Astrocyte (in vitro differentiated cells and primary cell): ENCODE measurements at regions not wholly inside any gene's neighbourhood (a gene's known extent, or its start where the extent isn't known, plus 50 kb on each side); places are given as distances from the start of the nearest gene placed in this dataset.

Source experiments
- EZH2 ChIP-seq: IDR thresholded peaks from 2 replicates; pipeline ENCODE4 v1.6.1; 2012; ENCODE audit warnings: mild to moderate bottlenecking, low read length, inconsistent platforms; ENCODE audit not compliant: insufficient read depth
- TF ChIP-seq, protein P1 (sequence below): IDR thresholded peaks from 2 replicates; pipeline ENCODE4 v1.5.1; 2011; ENCODE audit warnings: low read depth, mild to moderate bottlenecking, inconsistent platforms, low read length, moderate library complexity; ENCODE audit not compliant: insufficient read depth

DNA sequence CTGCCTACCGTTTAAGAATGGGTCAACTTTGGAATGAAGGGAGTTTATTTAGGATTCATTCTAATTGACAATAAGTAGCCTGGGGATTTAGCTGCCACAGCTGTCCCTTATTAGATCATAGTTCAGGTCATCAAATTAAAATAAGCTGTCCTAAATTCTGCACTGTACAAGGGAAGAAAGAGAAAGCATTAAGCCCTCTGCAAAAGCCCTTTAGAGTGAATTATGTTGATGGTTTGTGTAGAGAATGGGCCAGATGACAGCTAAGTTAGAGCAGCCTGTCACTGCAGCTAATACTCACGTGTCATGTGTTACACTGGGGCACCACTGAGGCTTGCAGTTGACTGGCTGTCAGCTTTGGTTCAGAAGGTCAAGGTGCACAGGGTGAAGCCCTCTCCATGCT is 737.1 kb upstream of the SLC10A2 start:
- TF ChIP-seq, protein P1, sequence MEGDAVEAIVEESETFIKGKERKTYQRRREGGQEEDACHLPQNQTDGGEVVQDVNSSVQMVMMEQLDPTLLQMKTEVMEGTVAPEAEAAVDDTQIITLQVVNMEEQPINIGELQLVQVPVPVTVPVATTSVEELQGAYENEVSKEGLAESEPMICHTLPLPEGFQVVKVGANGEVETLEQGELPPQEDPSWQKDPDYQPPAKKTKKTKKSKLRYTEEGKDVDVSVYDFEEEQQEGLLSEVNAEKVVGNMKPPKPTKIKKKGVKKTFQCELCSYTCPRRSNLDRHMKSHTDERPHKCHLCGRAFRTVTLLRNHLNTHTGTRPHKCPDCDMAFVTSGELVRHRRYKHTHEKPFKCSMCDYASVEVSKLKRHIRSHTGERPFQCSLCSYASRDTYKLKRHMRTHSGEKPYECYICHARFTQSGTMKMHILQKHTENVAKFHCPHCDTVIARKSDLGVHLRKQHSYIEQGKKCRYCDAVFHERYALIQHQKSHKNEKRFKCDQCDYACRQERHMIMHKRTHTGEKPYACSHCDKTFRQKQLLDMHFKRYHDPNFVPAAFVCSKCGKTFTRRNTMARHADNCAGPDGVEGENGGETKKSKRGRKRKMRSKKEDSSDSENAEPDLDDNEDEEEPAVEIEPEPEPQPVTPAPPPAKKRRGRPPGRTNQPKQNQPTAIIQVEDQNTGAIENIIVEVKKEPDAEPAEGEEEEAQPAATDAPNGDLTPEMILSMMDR = no peak
- TF ChIP-seq EZH2 = no peak
